HG03108 (cell line): ENCODE measurements at regions not wholly inside any gene's neighbourhood (a gene's known extent, or its start where the extent isn't known, plus 50 kb on each side); places are given as distances from the start of the nearest gene placed in this dataset.
A peak's percentile ranks its signal among the peaks of the same experiment; 100 is the strongest.

ENCODE experiments used
- ATAC-seq: cut with Tn5 transposase; IDR thresholded peaks from one replicate; pipeline ENCODE4 v1.9.1; 2021; ENCODE audit warnings: moderate library complexity; ENCODE audit not compliant: unreplicated experiment

DNA sequence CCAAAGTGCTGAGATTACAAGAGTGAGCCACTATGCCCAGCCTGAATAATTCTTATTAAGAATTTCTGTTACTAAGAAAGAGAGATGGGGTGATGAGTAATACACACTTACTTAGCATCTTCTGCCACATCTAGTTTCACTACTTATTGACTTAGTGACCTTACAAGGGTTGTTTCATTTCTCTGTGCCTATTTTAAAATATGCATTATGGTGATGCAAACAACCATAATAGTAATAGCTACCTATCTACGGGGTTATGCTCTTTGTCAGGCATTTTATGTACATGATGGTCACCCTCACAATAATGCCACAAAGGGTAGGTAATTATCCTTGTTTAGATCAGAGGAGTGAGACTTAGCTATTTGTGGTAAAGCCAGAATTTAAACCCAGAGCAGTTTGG is 499.0 kb upstream of the SGCD start:
- peak; percentile 83 for ATAC-seq

DNA sequence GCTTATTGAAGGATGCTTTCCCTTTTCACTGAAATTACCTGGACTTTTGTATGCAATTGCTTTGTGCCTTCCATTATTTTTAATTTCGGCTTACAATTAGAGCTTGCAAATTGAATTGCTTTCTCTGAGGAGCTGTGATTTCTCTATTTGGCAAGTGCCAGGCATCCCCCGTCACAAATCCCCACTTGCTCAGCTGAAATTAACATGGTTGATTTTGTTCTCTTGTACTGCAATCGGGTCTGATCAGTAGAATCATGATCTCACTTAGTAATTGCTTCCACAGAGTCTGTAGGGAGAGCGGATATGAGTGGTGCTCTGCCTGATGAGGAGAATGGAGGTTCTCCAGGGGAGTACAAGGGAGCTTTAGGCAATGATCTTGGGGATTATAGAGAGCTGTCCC is 495.5 kb upstream of the SGCD start:
- no peak for ATAC-seq

DNA sequence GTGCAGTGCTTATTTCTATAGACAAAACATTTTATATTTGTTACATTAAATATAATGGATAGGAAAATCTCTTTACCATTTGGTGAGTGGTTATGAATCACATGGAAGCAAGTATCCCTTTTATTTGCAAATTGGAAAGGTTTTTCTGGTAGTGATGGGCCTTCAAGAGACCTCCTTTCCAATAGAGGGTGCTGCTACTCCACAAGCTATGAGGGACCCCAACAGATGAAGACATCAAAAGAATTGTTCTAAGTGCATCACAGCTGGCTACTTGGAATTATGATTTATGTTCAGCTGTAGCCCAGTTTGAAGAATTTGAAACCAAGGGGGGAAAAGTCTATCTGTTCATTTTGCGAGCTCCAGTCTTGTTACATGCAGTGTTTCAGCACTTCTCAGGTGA is 493.7 kb upstream of the SGCD start:
- ATAC-seq: no peak

DNA sequence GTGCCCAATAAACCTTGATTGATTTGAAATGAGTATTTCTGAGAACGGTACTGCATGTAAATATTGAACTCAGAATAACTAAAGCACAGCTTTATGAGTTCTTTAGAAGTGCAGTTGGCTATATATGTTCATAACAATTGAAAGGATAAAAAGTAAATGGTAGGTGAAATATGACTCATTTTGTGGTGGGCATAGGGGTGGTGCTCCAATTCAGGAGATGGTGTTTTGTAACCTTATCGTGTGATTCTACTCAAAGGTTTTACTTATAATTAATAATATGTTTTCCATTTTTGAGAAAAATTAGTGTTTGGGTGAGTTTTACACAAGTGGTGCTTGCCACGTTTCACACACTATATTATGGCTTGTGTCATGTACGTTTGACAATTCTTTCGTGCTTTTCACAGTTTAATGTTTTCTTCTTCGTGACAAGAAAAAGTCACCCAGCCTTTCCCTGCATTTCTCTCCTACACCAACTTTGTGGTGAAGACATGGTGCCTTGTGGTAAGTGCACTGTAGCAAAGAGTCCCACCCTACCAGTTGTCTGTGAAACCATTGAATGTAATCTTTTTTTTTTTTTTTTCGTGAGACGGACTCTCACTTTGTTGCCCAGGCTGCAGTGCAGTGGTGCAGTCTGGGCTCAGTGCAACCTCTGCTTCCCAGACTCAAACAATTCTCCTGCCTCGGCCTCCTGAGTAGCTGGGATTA is 492.5 kb upstream of the SGCD start:
- no peak for ATAC-seq

DNA sequence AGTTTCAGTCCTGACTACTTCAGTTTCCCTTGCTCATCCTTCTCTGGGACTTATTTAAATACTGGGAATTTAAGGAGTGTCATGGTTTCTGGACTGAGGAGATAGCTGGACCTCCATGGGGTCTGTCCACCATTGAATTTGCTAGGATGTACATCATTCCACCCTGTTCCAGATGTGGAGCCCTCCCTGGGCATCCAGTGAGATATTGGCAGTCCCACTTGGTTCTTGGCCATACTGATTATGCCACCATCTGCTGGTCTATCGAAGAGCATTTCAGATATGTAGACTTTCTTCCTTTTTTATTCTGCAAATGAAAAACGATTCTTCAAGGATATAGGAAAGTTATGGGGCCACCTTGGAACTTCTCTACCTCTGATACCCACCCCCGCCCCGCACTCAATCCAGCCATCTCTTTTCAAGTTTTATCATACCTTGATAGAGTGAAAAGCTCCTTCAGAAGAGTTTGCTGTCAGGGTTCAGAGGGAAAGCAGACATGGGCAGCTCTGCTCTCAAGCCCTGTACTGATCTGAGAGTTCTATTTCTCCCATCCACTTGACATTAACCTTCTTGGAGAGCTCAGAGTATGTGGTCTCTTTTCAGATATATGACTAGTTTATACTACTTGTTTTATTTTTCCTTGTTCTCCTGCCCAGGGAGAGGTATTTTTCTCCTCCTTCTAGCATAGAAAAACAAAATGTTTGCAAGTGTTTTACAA is 490.7 kb upstream of the SGCD start:
- no peak for ATAC-seq

DNA sequence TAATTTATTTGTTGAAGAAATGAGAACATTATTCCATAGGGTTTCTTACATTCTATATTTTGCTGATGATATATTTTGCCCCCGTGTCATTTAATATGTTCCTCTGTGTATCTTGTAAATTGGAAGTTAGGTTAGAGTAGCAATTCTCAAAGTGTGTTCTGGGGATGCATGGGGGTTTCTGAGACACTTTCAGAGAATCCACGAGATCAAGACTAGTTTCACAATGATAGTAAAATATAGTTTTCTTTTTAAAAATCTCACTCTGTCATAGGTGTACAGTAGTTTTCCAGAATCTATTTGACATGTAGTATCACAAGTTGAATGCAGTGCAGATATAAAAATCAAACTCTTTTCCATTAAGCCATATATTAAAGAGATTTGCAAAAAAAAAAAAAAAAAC is 488.6 kb upstream of the SGCD start:
- no peak for ATAC-seq

DNA sequence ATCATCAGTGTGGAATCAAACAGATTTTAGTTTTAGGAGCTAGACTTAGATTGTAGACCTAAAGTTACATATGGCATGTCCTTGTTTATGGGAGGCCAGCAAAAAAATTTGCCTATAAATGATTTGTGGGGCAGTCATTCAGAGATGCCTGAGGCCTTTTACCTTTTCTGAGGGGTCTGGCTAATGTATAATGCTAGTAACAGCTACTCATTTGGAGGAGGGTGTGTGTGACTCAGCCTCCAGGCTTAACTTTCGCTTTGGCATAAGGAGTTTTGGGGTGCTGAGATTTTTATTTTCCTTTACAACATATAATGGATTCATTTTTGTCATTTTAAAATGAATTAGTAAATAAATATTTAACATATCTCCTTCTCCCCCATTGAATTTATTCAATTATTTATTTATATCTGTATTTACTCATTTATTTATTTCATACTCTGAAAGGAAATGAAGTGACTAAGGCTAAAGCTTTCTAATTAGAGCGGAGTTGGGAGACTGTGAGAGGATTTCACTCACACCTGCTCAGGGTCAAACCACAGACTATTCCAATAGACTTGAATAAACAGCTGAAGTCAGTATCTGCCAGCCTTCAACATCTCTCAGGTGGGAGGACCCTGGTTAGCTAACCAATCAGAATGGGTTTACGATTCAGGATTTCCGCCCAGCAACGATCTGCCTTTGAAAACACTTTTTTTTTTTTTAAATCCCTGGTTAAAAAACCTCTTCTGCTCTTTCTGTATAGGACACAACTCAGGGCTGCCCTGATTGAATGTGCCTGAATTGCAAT is 487.5 kb upstream of the SGCD start:
- ATAC-seq: no peak

DNA sequence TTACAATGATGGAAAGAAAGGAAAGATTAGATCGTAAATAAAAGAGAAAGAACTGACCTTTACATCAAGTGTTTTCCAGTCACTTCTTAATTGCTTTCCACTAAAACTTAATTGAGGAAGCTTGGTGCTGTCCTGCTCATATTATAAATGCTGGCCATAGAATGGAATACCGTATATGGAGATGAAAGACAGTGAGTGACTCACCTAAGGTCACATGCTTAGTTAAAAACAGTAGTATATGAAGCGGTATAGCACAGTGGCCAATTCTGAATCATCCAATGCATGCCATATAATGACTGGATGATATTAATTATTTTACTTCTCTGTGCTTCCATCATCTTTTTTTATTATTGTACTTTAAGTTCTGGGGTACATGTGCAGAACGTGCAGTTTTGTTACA is 482.4 kb upstream of the SGCD start:
- no peak for ATAC-seq

DNA sequence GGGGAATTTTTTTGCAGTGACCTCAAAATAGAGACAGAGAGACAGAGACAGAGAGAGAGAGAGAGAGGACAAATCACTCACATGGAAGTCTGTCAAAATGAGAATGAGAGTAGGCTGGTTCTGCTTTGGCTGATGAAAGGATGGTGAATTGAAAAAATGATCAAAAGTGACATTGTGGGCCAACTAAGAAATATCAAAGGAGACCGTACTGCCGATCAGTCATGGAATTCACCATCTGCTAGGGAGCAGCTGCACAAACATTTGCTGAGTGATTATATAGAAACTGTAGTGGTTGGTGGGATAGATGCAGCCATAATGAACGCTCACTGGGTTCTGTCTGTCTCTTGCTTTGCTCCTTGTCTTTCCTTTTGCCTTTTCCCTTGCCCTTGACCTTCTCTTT is 476.6 kb upstream of the SGCD start:
- no peak for ATAC-seq

DNA sequence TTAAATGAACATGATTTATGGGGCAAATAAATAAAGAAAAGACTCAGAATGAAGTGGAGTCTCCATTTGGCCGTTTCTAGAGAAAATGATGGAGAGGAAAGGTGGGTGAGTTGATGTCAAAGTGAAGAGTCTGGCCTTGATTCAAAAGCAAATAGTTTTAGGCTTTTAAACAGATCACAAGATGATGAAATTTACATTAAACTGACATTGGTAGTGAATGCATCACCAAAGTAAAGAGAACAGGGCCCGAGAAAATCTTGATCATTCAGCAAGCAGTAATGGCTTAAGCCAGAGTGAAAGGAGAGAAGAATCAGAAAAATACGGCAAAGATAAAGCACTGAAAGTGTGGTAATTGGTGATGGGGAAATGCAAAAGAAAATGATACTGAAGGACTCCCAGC is 460.0 kb upstream of the SGCD start:
- ATAC-seq: no peak

DNA sequence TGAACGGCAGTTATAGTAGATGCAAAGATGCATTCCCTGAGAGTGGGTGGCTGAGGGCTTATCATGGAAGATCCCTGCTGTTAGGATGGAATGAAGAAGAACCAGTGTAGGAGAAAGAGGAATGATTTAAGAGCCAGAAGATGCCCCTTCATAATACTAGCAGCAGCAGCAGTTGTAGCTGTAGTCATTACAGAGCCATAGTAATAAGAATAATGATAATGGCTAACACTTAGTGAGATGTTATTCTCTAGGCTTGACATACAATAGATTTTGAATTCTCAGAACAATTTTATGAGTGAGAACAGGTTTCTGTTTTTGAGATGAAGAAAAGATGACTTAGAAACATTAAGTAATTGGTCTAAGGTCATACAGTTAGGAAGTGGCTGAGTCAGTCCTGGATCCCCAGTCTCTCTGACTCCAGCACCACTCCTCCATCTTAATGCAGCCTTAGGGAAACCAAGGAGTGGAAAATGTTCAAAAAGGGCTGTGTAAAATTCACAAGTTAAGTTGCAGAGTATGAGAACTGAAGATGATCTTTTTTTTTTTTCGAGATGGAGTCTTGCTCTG is 459.4 kb upstream of the SGCD start:
- ATAC-seq: no peak

DNA sequence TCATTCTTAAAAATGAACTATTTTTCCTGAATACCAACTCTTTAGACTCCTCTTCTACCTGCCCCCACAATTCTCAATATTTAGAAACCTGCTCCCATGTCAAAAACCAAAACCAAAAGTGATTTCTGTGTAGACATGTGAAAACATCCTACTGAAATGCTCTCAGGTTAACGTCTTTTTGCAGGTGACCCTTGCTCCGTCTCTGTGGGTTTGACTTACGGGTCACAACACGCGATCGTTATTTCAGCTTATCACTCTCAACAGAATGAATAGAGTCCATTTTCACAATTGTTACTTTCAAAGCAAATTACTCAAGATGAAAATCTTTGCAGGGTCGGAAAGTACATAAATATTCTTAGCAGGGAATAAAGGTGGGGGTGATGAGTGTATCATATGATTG is 456.3 kb upstream of the SGCD start:
- ATAC-seq: no peak

DNA sequence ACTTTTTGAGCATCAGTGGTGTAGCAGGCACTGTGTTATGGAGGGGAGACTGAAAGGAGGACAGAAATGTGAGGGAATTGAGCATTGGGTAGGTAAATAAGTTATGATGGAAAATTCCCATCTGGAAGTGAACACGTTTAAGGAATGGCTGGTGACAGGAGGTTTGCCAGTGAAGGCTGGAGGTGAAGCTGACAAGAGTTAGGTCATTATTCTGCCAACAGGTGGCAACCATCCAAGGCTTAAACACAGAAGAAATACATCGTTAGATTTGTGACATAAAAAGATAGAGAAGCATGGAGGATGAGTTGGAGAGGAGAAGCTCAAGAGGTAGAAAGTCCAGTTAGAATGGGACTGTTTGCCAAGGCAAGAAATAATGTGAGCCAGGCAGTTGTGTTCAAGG is 455.3 kb upstream of the SGCD start:
- ATAC-seq: no peak

DNA sequence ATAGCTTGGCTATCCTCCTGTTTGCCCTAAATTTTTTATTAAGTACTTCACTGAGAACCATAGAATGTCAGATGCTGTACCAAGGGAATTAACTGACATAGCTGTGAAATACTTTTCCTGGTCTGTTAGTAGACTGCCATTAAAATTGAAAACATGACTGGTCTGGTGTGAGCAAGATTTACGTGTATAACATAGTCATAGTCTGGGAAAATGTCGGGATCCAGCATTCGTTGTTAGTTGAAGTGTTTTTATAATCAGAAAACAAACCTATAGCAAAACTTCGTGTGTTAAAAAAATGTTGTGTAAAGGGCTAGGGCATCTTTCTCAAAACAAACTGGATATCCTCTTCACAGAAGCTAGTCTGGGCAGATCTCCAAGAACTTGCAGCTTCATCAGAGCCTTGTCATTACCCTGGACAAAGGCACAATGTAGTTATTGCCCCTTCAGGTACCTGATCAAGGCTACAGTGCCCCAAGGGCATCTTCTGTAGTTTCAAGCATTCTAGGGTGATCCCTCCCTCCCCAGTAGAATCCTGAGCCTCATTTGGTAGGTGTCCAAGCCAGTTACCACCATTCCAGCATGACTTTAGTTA is 454.2 kb upstream of the SGCD start:
- no peak for ATAC-seq

DNA sequence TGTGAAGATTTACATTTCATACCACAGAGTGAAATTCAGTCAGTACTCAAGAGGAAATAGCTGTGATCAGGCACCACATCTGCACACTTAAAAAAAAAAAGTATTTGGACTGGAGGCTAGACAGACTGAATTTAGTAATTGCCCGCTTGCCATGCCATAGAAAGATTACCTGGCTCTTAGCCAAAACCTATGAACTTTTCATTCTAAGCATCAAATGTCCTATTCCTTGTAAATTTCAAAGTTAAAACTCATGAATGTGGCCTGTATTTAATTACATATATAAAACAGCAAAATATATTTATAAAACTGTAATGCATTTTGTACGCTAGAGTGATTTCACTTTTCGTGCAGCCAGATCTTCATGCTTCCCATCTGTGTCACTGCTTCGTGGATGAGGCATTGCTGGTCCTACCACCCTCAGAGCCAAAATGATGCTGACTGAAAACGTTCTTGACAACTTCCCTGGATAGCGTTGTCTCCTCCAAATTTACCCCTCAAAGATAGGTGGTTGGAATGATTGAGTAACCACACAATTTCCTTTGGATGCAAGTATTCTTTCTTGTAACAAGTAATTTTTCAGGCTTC is 447.9 kb upstream of the SGCD start:
- ATAC-seq: no peak

DNA sequence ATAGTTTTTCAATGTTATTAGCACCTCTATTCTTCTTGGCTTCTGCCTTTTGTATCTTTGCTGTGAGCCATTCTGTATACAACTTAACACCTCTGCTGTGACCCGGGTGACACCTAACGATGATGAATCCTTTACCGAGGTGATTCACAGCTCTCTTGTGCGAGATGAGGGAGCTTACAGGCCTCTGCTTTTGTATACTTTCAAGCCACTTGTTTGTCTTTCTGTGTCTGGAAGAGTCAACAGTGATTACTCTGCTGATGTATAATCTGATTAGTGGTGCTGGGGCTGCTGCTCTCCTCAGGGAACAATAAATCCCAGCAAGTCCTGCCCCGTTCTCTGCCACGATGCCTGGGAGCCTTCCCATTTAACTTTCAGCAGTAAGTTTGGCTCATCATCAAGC is 442.9 kb upstream of the SGCD start:
- no peak for ATAC-seq

DNA sequence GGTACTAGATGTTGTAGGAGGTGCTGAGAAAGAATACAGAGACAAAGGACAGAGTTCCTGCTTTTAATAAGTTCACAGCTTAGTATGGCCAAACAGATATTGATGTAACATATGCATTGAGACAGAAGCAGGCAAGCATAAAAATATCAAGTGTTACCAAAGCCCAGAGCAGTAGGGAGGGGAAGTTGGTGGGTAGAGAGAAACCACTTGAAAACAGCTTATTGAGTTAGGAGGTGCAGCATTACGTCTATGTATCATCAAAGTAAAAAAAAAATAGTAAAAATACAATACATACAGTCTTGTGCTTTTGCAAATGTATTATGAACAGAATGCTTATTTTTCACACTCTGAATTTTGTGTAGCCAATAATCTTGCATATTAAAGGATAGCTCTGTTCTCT is 441.8 kb upstream of the SGCD start:
- ATAC-seq: no peak

DNA sequence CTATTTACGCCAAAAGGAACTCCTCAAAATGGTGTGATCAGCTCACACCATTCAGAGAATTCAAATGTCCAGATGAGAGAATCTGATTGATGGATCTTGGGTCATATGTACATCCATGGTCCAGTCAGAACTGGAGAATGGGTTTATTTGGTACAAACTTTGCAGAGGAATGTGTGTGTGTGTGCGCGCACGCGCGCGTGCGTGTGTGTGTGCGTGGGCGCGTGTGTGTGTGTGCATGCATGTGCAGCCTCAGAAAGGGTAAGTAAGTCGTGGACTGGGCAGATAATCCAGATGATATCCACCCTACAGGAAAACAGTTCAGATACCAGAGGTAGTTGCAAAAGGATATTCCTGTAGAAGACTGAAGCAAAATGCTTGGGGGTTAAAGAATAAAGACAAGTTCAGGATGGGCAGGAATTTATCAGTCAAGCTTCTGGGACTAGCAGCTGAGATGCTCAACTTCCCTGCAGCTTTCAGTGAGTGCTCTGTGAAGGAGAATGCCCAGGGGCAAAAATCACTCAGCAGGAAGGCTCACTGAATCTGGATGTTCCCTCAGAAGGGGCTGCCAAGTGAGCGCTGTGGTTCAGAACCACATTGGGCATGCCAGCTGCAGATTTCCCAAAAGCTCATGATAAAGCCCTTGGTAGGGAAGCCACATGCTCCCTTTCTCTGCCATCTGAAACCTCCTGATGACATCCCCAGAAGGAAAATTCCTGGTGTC is 440.5 kb upstream of the SGCD start:
- ATAC-seq: no peak

DNA sequence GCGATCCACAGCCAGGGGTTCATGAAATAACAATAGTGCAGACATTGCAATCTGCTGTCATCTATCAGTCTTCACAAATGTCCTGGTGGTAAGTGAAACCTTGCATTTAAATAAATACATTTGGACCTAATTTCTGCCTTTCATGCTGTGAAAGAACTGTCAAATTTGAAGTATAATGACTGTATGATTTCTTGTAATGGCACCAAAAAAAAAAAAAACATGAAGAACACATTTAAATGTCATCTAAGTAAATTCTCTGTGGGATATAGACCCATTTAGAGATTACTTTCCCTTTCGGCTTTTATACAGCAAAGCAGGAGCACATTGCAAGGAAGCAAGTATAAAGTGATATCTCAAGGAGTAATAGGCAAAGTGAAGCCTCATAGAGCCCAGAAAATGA is 431.5 kb upstream of the SGCD start:
- ATAC-seq: no peak

DNA sequence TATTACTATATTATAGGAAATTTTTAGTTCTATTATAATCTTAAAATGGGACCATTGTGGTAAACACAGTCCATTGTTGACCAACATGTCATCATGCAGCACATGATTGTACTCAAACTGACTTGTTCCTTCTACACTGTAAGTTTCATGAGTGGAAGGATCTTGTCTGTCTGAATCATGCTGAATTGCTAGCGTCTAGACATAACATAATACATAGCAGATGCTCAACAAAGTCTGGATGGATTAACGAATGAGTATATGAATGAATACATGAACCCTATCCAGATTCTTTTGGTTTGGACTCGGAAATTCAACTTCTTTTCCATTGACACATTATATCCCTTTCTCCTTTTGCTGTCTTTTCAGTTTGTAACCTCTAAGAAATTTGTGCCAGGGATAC is 429.2 kb upstream of the SGCD start:
- no peak for ATAC-seq
